ENCODE measurements at regions not wholly inside any gene's neighbourhood (a gene's known extent, or its start where the extent isn't known, plus 50 kb on each side); places are given as distances from the start of the nearest gene placed in this dataset.
"Not testable (repeated sequence)": the region's sequence is repeated elsewhere in the genome, so short reads cannot be mapped to it uniquely, and the experiment has no call there.

DNA sequence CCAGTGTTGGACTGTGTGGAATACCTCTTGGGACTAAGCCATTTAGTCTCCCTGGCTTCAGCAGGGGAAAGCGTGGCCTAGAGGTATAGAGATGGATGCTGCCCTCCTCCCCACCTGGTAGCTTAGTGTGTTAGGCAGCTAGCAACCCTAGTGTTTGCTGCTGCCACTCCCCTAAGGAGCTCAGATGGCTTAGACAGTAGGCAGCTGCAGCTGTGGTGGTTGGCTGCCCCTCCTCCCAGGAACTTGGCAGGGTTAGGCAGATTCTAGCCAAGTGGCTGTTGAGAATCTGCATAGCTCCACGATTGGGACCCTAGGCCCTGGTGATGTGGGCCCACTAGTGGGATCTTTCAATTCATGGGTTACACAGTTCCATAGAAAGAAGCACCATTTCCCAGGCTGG is 550.4 kb upstream of the CHAC2 start:
- Histone ChIP-seq H3K27ac (no peak overlapping the region), H3K4me3 (no peak overlapping the region)
- no peak for DNase-seq (ENCODE audit: low spot score)
- no peak for TF ChIP-seq CTCF (IDR thresholded peaks at IDR 0.05)

GRCh38 chr2:53216805-53217204 is 550.8 kb upstream of the CHAC2 start:
- TF ChIP-seq CTCF (IDR thresholded peaks at IDR 0.05) = no peak
- Histone ChIP-seq H3K4me3 (no peak overlapping the region), H3K27ac (no peak overlapping the region)
- DNase-seq (ENCODE audit: low spot score) = no peak

DNA sequence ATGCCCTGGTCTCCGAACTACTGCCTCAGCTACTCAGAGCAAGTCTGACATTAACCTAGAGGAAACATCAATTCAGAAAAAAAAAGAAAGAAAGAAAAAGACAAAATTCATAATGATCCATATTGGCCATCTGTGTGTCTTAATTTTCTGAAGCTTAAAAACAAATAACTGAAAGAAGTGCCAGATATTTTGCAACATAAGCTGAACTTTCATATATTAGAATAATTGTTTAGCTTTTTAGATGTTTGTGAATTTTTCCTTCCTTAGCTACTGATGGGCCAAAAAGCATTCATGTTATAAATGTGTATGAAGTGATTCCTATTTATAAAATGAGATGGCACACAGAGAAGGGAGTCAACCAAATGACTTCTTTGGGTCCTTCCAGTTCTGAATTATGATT is 555.0 kb upstream of the CHAC2 start:
- no peak overlapping the region for H3K27ac ChIP-seq
- no peak overlapping the region for H3K4me3 ChIP-seq
- TF ChIP-seq CTCF (IDR thresholded peaks at IDR 0.05) = no peak
- no peak for DNase-seq (ENCODE audit: low spot score)

DNA sequence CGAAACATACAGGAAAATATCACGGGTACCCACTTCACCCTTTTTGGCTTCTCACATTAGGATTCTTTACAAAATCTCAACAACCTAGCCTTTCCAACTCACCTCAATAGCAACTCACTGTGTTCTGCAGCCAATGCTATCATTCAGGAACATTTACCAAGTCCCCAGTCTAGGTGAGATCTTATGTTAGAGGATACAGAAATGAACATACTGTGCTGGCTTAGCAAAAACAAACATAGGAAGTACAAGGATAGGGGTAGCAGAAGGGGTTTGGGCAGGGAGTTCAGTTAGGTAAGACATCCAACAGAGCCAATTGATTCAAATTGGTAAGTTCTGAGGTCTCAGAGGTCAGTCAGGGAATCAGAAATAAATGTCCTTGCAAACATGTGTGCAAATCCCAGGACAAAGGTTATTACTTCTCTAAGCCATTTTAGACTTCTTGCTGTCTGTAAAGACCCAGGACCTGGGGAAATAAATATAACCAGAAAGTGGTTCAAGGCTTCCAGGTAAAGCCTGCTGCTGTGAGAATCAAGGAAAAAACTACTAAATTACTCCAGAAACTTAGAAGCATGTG is 556.3 kb upstream of the CHAC2 start:
- no peak for DNase-seq (ENCODE audit: low spot score)
- no peak for TF ChIP-seq CTCF (IDR thresholded peaks at IDR 0.05)

GRCh38 chr2:53210538-53210937 is 557.1 kb upstream of the CHAC2 start:
- H3K4me3 ChIP-seq = no peak overlapping the region
- DNase-seq (ENCODE audit: low spot score) = no peak
- TF ChIP-seq CTCF (IDR thresholded peaks at IDR 0.05) = no peak
- H3K27ac ChIP-seq = no peak overlapping the region

More for the DNA sequence above, 556.3 kb upstream of the CHAC2 start:
- Histone ChIP-seq H3K27ac (no peak overlapping the region), H3K4me3 (no peak overlapping the region)

DNA sequence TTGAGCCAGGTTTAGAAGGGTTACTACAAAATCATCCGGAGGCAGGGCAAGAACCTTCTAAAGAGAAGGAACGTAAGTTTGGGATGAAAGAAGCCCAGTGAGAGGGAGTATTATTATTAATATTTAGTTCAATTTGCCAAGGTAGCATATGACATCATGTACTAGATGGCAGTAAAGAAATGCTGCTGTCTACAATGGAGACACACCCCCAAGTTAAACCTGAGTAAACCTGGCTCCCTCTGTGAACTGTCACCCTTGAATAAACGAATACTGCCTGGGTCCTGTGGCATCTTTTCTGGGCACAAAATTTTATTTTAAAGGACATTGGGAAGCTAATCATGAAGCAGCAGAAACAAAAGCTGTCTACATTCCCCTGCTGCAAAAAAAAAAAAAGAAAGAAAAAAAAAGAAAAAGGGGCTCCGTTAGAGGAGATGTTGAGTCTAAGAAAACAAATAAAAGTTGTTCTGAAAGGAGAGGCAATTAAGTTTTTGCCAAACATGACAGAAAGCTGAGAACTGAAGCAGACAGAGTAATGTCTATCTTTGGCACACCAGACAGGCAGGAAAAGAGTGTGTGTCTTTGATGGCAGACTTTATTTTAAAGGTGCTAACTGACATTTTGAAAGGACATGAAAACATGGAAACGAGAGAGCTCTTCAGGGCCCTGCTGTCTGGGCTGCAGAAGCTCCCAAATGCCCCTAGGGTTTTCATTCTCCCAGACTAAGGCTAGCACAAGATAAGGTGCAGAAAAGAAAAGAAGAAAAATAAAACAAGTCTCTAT is 557.7 kb upstream of the CHAC2 start:
- no peak overlapping the region for H3K27ac ChIP-seq
- H3K4me3 ChIP-seq = no peak overlapping the region
- no peak for TF ChIP-seq CTCF (IDR thresholded peaks at IDR 0.05)

DNA sequence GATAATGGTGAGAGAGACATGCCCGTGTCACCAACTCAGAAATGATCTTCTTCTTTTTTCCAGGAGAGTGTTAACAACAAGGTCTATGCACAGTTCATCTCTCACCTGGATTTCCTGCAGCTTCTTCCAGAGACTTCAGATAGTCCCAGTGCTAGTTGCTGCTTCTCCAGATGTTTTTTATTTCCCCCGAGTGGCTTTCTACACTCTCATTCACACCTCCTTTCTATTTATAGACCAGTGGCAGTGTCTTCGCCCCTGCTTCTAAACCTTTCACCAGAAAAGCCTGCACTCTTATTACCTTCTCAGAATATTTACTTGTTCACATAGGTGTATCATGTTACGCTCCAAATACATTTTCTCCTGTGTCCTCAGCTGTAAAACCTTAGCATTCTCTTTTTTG is 558.8 kb upstream of the CHAC2 start:
- Histone ChIP-seq H3K4me3 (no peak overlapping the region), H3K27ac (no peak overlapping the region)
- no peak for DNase-seq (ENCODE audit: low spot score)
- TF ChIP-seq CTCF (IDR thresholded peaks at IDR 0.05) = no peak

More for the DNA sequence above, 557.7 kb upstream of the CHAC2 start:
- DNase-seq (ENCODE audit: low spot score) = no peak

- not testable (repeated sequence) for H3K4me3 ChIP-seq; DNase-seq (ENCODE audit: low spot score); H3K27ac ChIP-seq
These were observed 561.4 kb upstream of the CHAC2 start for GRCh38 chr2:53206226-53206625.
